NCI-H526 treated with DMSO at 0.1 percent for 48 hours (cell line): ENCODE measurements at regions not wholly inside any gene's neighbourhood (a gene's known extent, or its start where the extent isn't known, plus 50 kb on each side); places are given as distances from the start of the nearest gene placed in this dataset.
"Not testable (repeated sequence)": the region's sequence is repeated elsewhere in the genome, so short reads cannot be mapped to it uniquely, and the experiment has no call there.

Experiments used
- DNase-seq: peaks from one replicate; lab custom pipeline; 2025; lab: John Stamatoyannopoulos, UW

- no peak for DNase-seq
Observed at GRCh38 chr7:63045575-63045974, 953.1 kb upstream of the ZNF722 start.

- DNase-seq: no peak
Observed at GRCh38 chr7:63046612-63047011, 952.0 kb upstream of the ZNF722 start.

- no peak for DNase-seq
Observed at GRCh38 chr7:63047061-63047460, 951.6 kb upstream of the ZNF722 start.

- no peak for DNase-seq
Observed at GRCh38 chr7:63047546-63047945, 951.1 kb upstream of the ZNF722 start.

- DNase-seq: no peak
Observed at GRCh38 chr7:63054191-63054661, 944.4 kb upstream of the ZNF722 start.

GRCh38 chr7:63057265-63057664, 941.4 kb upstream of the ZNF722 start:
- no peak for DNase-seq

GRCh38 chr7:63060701-63061100, 937.9 kb upstream of the ZNF722 start:
- DNase-seq: not testable (repeated sequence)

GRCh38 chr7:63065684-63066083, 933.0 kb upstream of the ZNF722 start:
- no peak for DNase-seq

GRCh38 chr7:63066235-63066634, 932.4 kb upstream of the ZNF722 start:
- not testable (repeated sequence) for DNase-seq

GRCh38 chr7:63067897-63068585, 930.6 kb upstream of the ZNF722 start:
- DNase-seq: peak; percentile 20

GRCh38 chr7:63070696-63071095, 928.0 kb upstream of the ZNF722 start:
- no peak for DNase-seq

GRCh38 chr7:63071396-63071795, 927.3 kb upstream of the ZNF722 start:
- DNase-seq: no peak

GRCh38 chr7:63071920-63072319, 926.7 kb upstream of the ZNF722 start:
- no peak for DNase-seq

- DNase-seq: no peak
Observed at GRCh38 chr7:63072806-63073205, 925.8 kb upstream of the ZNF722 start.

GRCh38 chr7:63073286-63073685, 925.4 kb upstream of the ZNF722 start:
- DNase-seq: no peak

GRCh38 chr7:63073736-63074135, 924.9 kb upstream of the ZNF722 start:
- no peak for DNase-seq

GRCh38 chr7:63077841-63078240, 920.8 kb upstream of the ZNF722 start:
- DNase-seq: no peak

- no peak for DNase-seq
Observed at GRCh38 chr7:63080406-63080805, 918.2 kb upstream of the ZNF722 start.

GRCh38 chr7:63080831-63081230, 917.8 kb upstream of the ZNF722 start:
- no peak for DNase-seq

- no peak for DNase-seq
Observed at GRCh38 chr7:63087575-63088190, 911.0 kb upstream of the ZNF722 start.

- no peak for DNase-seq
Observed at GRCh38 chr7:63092951-63093350, 905.7 kb upstream of the ZNF722 start.

GRCh38 chr7:63093481-63093880, 905.2 kb upstream of the ZNF722 start:
- no peak for DNase-seq

GRCh38 chr7:63096141-63096540, 902.5 kb upstream of the ZNF722 start:
- no peak for DNase-seq

- no peak for DNase-seq
Observed at GRCh38 chr7:63104666-63105065, 894.0 kb upstream of the ZNF722 start.
